ENCODE measurements at regions not wholly inside any gene's neighbourhood (a gene's known extent, or its start where the extent isn't known, plus 50 kb on each side); places are given as distances from the start of the nearest gene placed in this dataset.

- DNase-seq (ENCODE audit: low spot score) = no peak
These were observed 828.6 kb downstream of the QKI start for GRCh38 chr6:164243012-164243610.

GRCh38 chr6:164230804-164231203, 816.3 kb downstream of the QKI start:
- no peak for DNase-seq (ENCODE audit: low spot score)

GRCh38 chr6:164230259-164230658, 815.7 kb downstream of the QKI start:
- DNase-seq (ENCODE audit: low spot score) = no peak

GRCh38 chr6:164229716-164230115, 815.2 kb downstream of the QKI start:
- no peak for DNase-seq (ENCODE audit: low spot score)

GRCh38 chr6:164227952-164228522, 813.5 kb downstream of the QKI start:
- no peak for DNase-seq (ENCODE audit: low spot score)

- DNase-seq (ENCODE audit: low spot score) = peak; percentile 59
These were observed 802.3 kb downstream of the QKI start for GRCh38 chr6:164216839-164217238.

- peak; percentile 81 for DNase-seq (ENCODE audit: low spot score)
These were observed 801.9 kb downstream of the QKI start for GRCh38 chr6:164216368-164216767.

- DNase-seq (ENCODE audit: low spot score) = no peak
These were observed 799.5 kb downstream of the QKI start for GRCh38 chr6:164214066-164214465.

GRCh38 chr6:164211254-164211653, 796.7 kb downstream of the QKI start:
- DNase-seq (ENCODE audit: low spot score) = no peak

- DNase-seq (ENCODE audit: low spot score) = no peak
These were observed 796.3 kb downstream of the QKI start for GRCh38 chr6:164210783-164211182.

- no peak for DNase-seq (ENCODE audit: low spot score)
These were observed 795.8 kb downstream of the QKI start for GRCh38 chr6:164210323-164210722.

- no peak for DNase-seq (ENCODE audit: low spot score)
These were observed 793.9 kb downstream of the QKI start for GRCh38 chr6:164208371-164208770.

- no peak for DNase-seq (ENCODE audit: low spot score)
These were observed 792.4 kb downstream of the QKI start for GRCh38 chr6:164206807-164207423.

- DNase-seq (ENCODE audit: low spot score) = no peak
These were observed 785.6 kb downstream of the QKI start for GRCh38 chr6:164200071-164200470.

GRCh38 chr6:164195942-164196281, 781.4 kb downstream of the QKI start:
- DNase-seq (ENCODE audit: low spot score) = no peak

- no peak for DNase-seq (ENCODE audit: low spot score)
These were observed 780.9 kb downstream of the QKI start for GRCh38 chr6:164195278-164195941.

GRCh38 chr6:164188861-164189260, 774.3 kb downstream of the QKI start:
- DNase-seq (ENCODE audit: low spot score) = no peak

GRCh38 chr6:164185471-164185871, 771.0 kb downstream of the QKI start:
- no peak for DNase-seq (ENCODE audit: low spot score)

GRCh38 chr6:164184410-164184809, 769.9 kb downstream of the QKI start:
- DNase-seq (ENCODE audit: low spot score) = no peak

- no peak for DNase-seq (ENCODE audit: low spot score)
These were observed 769.1 kb downstream of the QKI start for GRCh38 chr6:164183556-164184123.

GRCh38 chr6:164178679-164179332, 764.3 kb downstream of the QKI start:
- DNase-seq (ENCODE audit: low spot score) = no peak

- DNase-seq (ENCODE audit: low spot score) = no peak
These were observed 754.8 kb downstream of the QKI start for GRCh38 chr6:164169355-164169754.

Measured in SK-N-DZ (cell line).